T-helper 2 cell treated with Interferon-gamma antibody and Interleukin-4, amounts not matched to agents 5 μg/mL and 100 μg/mL, for 36 hours (primary cell): ENCODE measurements at regions not wholly inside any gene's neighbourhood (a gene's known extent, or its start where the extent isn't known, plus 50 kb on each side); places are given as distances from the start of the nearest gene placed in this dataset.

Experiments used
- DNase-seq: peaks from one replicate; pipeline ENCODE4 v3.0.0; 2021; ENCODE audit warnings: low spot score
- H3K27ac Mint-ChIP-seq: one replicate; pipeline ENCODE4 v1.8.0; 2021; ENCODE audit warnings: mild to moderate bottlenecking, mixed read lengths
- H3K27me3 Mint-ChIP-seq: one replicate; pipeline ENCODE4 v1.8.0; 2021; ENCODE audit warnings: low read depth, mixed read lengths
- H3K36me3 Mint-ChIP-seq: one replicate; pipeline ENCODE4 v1.8.0; 2021; ENCODE audit warnings: low read depth, mixed read lengths
- H3K4me1 Mint-ChIP-seq: one replicate; pipeline ENCODE4 v1.8.0; 2021; ENCODE audit warnings: low read depth, mixed read lengths
- H3K4me3 Mint-ChIP-seq: one replicate; pipeline ENCODE4 v1.8.0; 2022; ENCODE audit warnings: mild to moderate bottlenecking, moderate library complexity, mixed read lengths
- H3K9me3 Mint-ChIP-seq: one replicate; pipeline ENCODE4 v1.8.0; 2021; ENCODE audit warnings: mixed read lengths

GRCh38 chr2:144942516-144943256 is 422.8 kb upstream of the ZEB2 start:
- no peaks in the 10 kb centered on the region for H3K27me3 Mint-ChIP-seq
- no peaks in the 10 kb centered on the region for H3K9me3 Mint-ChIP-seq
- no peak for DNase-seq
- H3K27ac Mint-ChIP-seq: no peak overlapping the region
- no peaks in the 10 kb centered on the region for H3K36me3 Mint-ChIP-seq
- no peak overlapping the region for H3K4me3 Mint-ChIP-seq
- H3K4me1 Mint-ChIP-seq: no peaks in the 10 kb centered on the region

GRCh38 chr2:144941743-144942488 is 422.0 kb upstream of the ZEB2 start:
- no peak for DNase-seq
- no peak overlapping the region for H3K4me3 Mint-ChIP-seq
- H3K9me3 Mint-ChIP-seq: no peaks in the 10 kb centered on the region
- H3K27me3 Mint-ChIP-seq: no peaks in the 10 kb centered on the region
- H3K4me1 Mint-ChIP-seq: no peaks in the 10 kb centered on the region
- H3K36me3 Mint-ChIP-seq: no peaks in the 10 kb centered on the region
- H3K27ac Mint-ChIP-seq: no peak overlapping the region

GRCh38 chr2:144939590-144939989 is 419.7 kb upstream of the ZEB2 start:
- Mint-ChIP-seq H3K4me3 (no peak overlapping the region), H3K4me1 (no peaks in the 10 kb centered on the region), H3K27ac (no peak overlapping the region), H3K36me3 (no peaks in the 10 kb centered on the region), H3K27me3 (no peaks in the 10 kb centered on the region), H3K9me3 (no peaks in the 10 kb centered on the region)
- DNase-seq: no peak

- no peaks in the 10 kb centered on the region for H3K36me3 Mint-ChIP-seq
- no peak overlapping the region for H3K4me3 Mint-ChIP-seq
- no peak overlapping the region for H3K27ac Mint-ChIP-seq
- no peak for DNase-seq
- no peaks in the 10 kb centered on the region for H3K27me3 Mint-ChIP-seq
- H3K4me1 Mint-ChIP-seq: no peaks in the 10 kb centered on the region
- H3K9me3 Mint-ChIP-seq: no peaks in the 10 kb centered on the region
Measured at GRCh38 chr2:144937910-144938709, 418.2 kb upstream of the ZEB2 start.

GRCh38 chr2:144937066-144937465 is 417.1 kb upstream of the ZEB2 start:
- H3K36me3 Mint-ChIP-seq: no peaks in the 10 kb centered on the region
- no peak for DNase-seq
- no peaks in the 10 kb centered on the region for H3K4me1 Mint-ChIP-seq
- no peaks in the 10 kb centered on the region for H3K27me3 Mint-ChIP-seq
- H3K27ac Mint-ChIP-seq: no peak overlapping the region
- H3K4me3 Mint-ChIP-seq: no peak overlapping the region
- no peaks in the 10 kb centered on the region for H3K9me3 Mint-ChIP-seq

- no peak overlapping the region for H3K27ac Mint-ChIP-seq
- H3K4me3 Mint-ChIP-seq: no peak overlapping the region
- H3K27me3 Mint-ChIP-seq: no peaks in the 10 kb centered on the region
- no peaks in the 10 kb centered on the region for H3K9me3 Mint-ChIP-seq
- no peaks in the 10 kb centered on the region for H3K4me1 Mint-ChIP-seq
- no peaks in the 10 kb centered on the region for H3K36me3 Mint-ChIP-seq
- DNase-seq: no peak
Measured at GRCh38 chr2:144936442-144936841, 416.5 kb upstream of the ZEB2 start.

- Mint-ChIP-seq H3K27ac (no peak overlapping the region), H3K9me3 (no peaks in the 10 kb centered on the region), H3K27me3 (no peaks in the 10 kb centered on the region), H3K4me3 (no peak overlapping the region), H3K36me3 (no peaks in the 10 kb centered on the region), H3K4me1 (no peaks in the 10 kb centered on the region)
- DNase-seq: no peak
Measured at GRCh38 chr2:144935736-144936135, 415.8 kb upstream of the ZEB2 start.

GRCh38 chr2:144935191-144935590 is 415.3 kb upstream of the ZEB2 start:
- Mint-ChIP-seq H3K4me3 (no peak overlapping the region), H3K9me3 (no peaks in the 10 kb centered on the region), H3K27me3 (no peaks in the 10 kb centered on the region), H3K4me1 (no peaks in the 10 kb centered on the region), H3K36me3 (no peaks in the 10 kb centered on the region), H3K27ac (no peak overlapping the region)
- DNase-seq: no peak

GRCh38 chr2:144931960-144932359 is 412.0 kb upstream of the ZEB2 start:
- Mint-ChIP-seq H3K9me3 (no peaks in the 10 kb centered on the region), H3K27me3 (no peaks in the 10 kb centered on the region)

GRCh38 chr2:144931480-144931879 is 411.6 kb upstream of the ZEB2 start:
- DNase-seq: no peak
- Mint-ChIP-seq H3K9me3 (no peaks in the 10 kb centered on the region), H3K27me3 (no peaks in the 10 kb centered on the region), H3K36me3 (no peaks in the 10 kb centered on the region), H3K4me1 (no peaks in the 10 kb centered on the region), H3K4me3 (no peak overlapping the region), H3K27ac (no peak overlapping the region)

More at GRCh38 chr2:144931960-144932359, 412.0 kb upstream of the ZEB2 start:
- Mint-ChIP-seq H3K4me3 (no peak overlapping the region), H3K36me3 (no peaks in the 10 kb centered on the region), H3K27ac (no peak overlapping the region), H3K4me1 (no peaks in the 10 kb centered on the region)
- DNase-seq: no peak

- Mint-ChIP-seq H3K4me3 (no peak overlapping the region), H3K27ac (no peak overlapping the region), H3K27me3 (no peaks in the 10 kb centered on the region), H3K36me3 (no peaks in the 10 kb centered on the region), H3K4me1 (no peaks in the 10 kb centered on the region), H3K9me3 (no peaks in the 10 kb centered on the region)
- no peak for DNase-seq
Measured at GRCh38 chr2:144927429-144927828, 407.5 kb upstream of the ZEB2 start.

GRCh38 chr2:144925886-144926285 is 406.0 kb upstream of the ZEB2 start:
- Mint-ChIP-seq H3K4me1 (no peaks in the 10 kb centered on the region), H3K9me3 (no peaks in the 10 kb centered on the region), H3K27ac (no peak overlapping the region), H3K36me3 (no peaks in the 10 kb centered on the region), H3K4me3 (no peak overlapping the region), H3K27me3 (no peaks in the 10 kb centered on the region)
- DNase-seq: no peak

- no peaks in the 10 kb centered on the region for H3K27me3 Mint-ChIP-seq
- H3K4me3 Mint-ChIP-seq: no peak overlapping the region
- DNase-seq: no peak
- no peaks in the 10 kb centered on the region for H3K4me1 Mint-ChIP-seq
- no peaks in the 10 kb centered on the region for H3K9me3 Mint-ChIP-seq
- no peaks in the 10 kb centered on the region for H3K36me3 Mint-ChIP-seq
- no peak overlapping the region for H3K27ac Mint-ChIP-seq
Measured at GRCh38 chr2:144924827-144925226, 404.9 kb upstream of the ZEB2 start.

- Mint-ChIP-seq H3K27me3 (no peaks in the 10 kb centered on the region), H3K4me1 (no peaks in the 10 kb centered on the region), H3K9me3 (no peaks in the 10 kb centered on the region), H3K27ac (no peak overlapping the region), H3K4me3 (no peak overlapping the region), H3K36me3 (no peaks in the 10 kb centered on the region)
- no peak for DNase-seq
Measured at GRCh38 chr2:144922519-144922918, 402.6 kb upstream of the ZEB2 start.
